CD4-positive, CD25-positive, alpha-beta regulatory T cell (primary cell): ENCODE measurements at regions not wholly inside any gene's neighbourhood (a gene's known extent, or its start where the extent isn't known, plus 50 kb on each side); places are given as distances from the start of the nearest gene placed in this dataset.
"Not testable (repeated sequence)": the region's sequence is repeated elsewhere in the genome, so short reads cannot be mapped to it uniquely, and the experiment has no call there.

Experiments used
- ATAC-seq, 2 donors: fragments of 150-1000 bp; cut with Tn5 transposase; one replicate each; pipeline ENCODE4 v1.10.0; 2021; ENCODE audit warnings: low read depth in 2 of 2, moderate number of reproducible peaks in 2 of 2, moderate library complexity in 1 of 2
- DNase-seq, 3 donors: peaks; one replicate each; pipeline versions ENCODE4 v3.0.0 to v3.0.0-alpha.2; 2012 to 2022; ENCODE audit warnings: mixed read lengths in 1 of 3
- H3K27ac ChIP-seq: one replicate; pipeline ENCODE4 v1.7.0; 2013; ENCODE audit warnings: mild to moderate bottlenecking, low read length; ENCODE audit not compliant: insufficient read depth, poor library complexity, severe bottlenecking
- H3K27me3 ChIP-seq: one replicate; pipeline ENCODE4 v1.7.0; 2013; ENCODE audit warnings: low read length; ENCODE audit not compliant: control insufficient read depth, insufficient read depth
- H3K36me3 ChIP-seq: one replicate; pipeline ENCODE4 v1.7.0; 2013; ENCODE audit warnings: mild to moderate bottlenecking, low read length, moderate library complexity; ENCODE audit not compliant: control insufficient read depth, insufficient read depth
- H3K4me1 ChIP-seq: 2 replicates; pipeline ENCODE4 v1.7.0; 2013; ENCODE audit warnings: mild to moderate bottlenecking, low read length; ENCODE audit not compliant: insufficient read depth, control insufficient read depth, poor library complexity, severe bottlenecking
- H3K4me3 ChIP-seq: one replicate; pipeline ENCODE4 v1.7.0; 2013; ENCODE audit warnings: low read depth, mild to moderate bottlenecking, low read length, moderate library complexity
- H3K9me3 ChIP-seq, 2 experiments: 1 replicate in 1 of 2; 2 replicates in 1 of 2; pipeline ENCODE4 v1.7.0; 2013; ENCODE audit warnings: low read length in 2 of 2, mild to moderate bottlenecking in 1 of 2, moderate library complexity in 1 of 2; ENCODE audit not compliant: control insufficient read depth in 2 of 2
- H3K27ac Mint-ChIP-seq, 3 donors: one replicate each; pipeline ENCODE4 v1.8.0; 2020 to 2022; ENCODE audit warnings: mild to moderate bottlenecking in 3 of 3, mixed read lengths in 3 of 3, moderate library complexity in 2 of 3
- H3K27me3 Mint-ChIP-seq: one replicate; pipeline ENCODE4 v1.8.0; 2022; ENCODE audit warnings: mild to moderate bottlenecking, mixed read lengths
- H3K36me3 Mint-ChIP-seq: one replicate; pipeline ENCODE4 v1.8.0; 2020; ENCODE audit warnings: mixed read lengths
- H3K4me1 Mint-ChIP-seq, 4 donors: one replicate each; pipeline ENCODE4 v1.8.0; 2020 to 2022; ENCODE audit warnings: mixed read lengths in 4 of 4, mild to moderate bottlenecking in 1 of 4
- H3K4me3 Mint-ChIP-seq, 4 donors: one replicate each; pipeline ENCODE4 v1.8.0; 2020 to 2022; ENCODE audit warnings: mild to moderate bottlenecking in 4 of 4, mixed read lengths in 4 of 4, moderate library complexity in 3 of 4
- H3K9me3 Mint-ChIP-seq, 7 donors: one replicate each; pipeline ENCODE4 v1.8.0; 2020 to 2022; ENCODE audit warnings: mixed read lengths in 7 of 7, mild to moderate bottlenecking in 3 of 7, moderate library complexity in 2 of 7

- peaks cover 5 to 11% of the 10 kb centered on the region in 2 experiments for H3K9me3 ChIP-seq
- Mint-ChIP-seq H3K9me3 (peaks cover 3 to 22% (median 8%) of the 10 kb centered on the region in 7 donors), H3K27ac (no peak overlapping the region), H3K36me3 (no peaks in the 10 kb centered on the region), H3K27me3 (no peaks in the 10 kb centered on the region), H3K4me3 (no peak overlapping the region), H3K4me1 (no peaks in the 10 kb centered on the region)
- H3K36me3 ChIP-seq = no peaks in the 10 kb centered on the region
- no peaks in the 10 kb centered on the region for H3K4me1 ChIP-seq
- DNase-seq (no peak), ATAC-seq (no peak)
- H3K27me3 ChIP-seq = no peaks in the 10 kb centered on the region
- H3K27ac ChIP-seq = no peak overlapping the region
- no peak overlapping the region for H3K4me3 ChIP-seq
These were observed 189.8 kb upstream of the DPYD start for GRCh38 chr1:98110674-98111073.

- DNase-seq, H3K4me3 ChIP-seq, H3K4me1 Mint-ChIP-seq, H3K36me3 Mint-ChIP-seq, H3K36me3 ChIP-seq, H3K4me1 ChIP-seq, H3K4me3 Mint-ChIP-seq, ATAC-seq, H3K27ac Mint-ChIP-seq, H3K27ac ChIP-seq, H3K27me3 ChIP-seq, H3K27me3 Mint-ChIP-seq: not testable (repeated sequence)
- peaks cover 3 to 22% (median 8%) of the 10 kb centered on the region in 7 donors for H3K9me3 Mint-ChIP-seq
- peaks cover 5 to 11% of the 10 kb centered on the region in 2 experiments for H3K9me3 ChIP-seq
These were observed 187.5 kb upstream of the DPYD start for GRCh38 chr1:98108378-98108777.

GRCh38 chr1:98107256-98107655 lies 186.4 kb upstream of the DPYD start:
- ATAC-seq (no peak), DNase-seq (no peak)
- H3K4me3 ChIP-seq = no peak overlapping the region
- Mint-ChIP-seq H3K9me3 (peaks cover 3 to 22% (median 8%) of the 10 kb centered on the region in 7 donors), H3K36me3 (no peaks in the 10 kb centered on the region), H3K27me3 (no peaks in the 10 kb centered on the region), H3K4me1 (no peaks in the 10 kb centered on the region), H3K4me3 (no peak overlapping the region), H3K27ac (no peak overlapping the region)
- H3K27me3 ChIP-seq = no peaks in the 10 kb centered on the region
- no peaks in the 10 kb centered on the region for H3K36me3 ChIP-seq
- H3K9me3 ChIP-seq = peaks cover 5 to 11% of the 10 kb centered on the region in 2 experiments
- H3K27ac ChIP-seq = no peak overlapping the region
- no peaks in the 10 kb centered on the region for H3K4me1 ChIP-seq

- Mint-ChIP-seq H3K27me3 (no peaks in the 10 kb centered on the region), H3K27ac (no peak overlapping the region), H3K4me3 (no peak overlapping the region), H3K36me3 (no peaks in the 10 kb centered on the region), H3K9me3 (peaks cover 3 to 22% (median 8%) of the 10 kb centered on the region in 7 donors), H3K4me1 (no peaks in the 10 kb centered on the region)
- Histone ChIP-seq H3K27me3 (no peaks in the 10 kb centered on the region), H3K27ac (no peak overlapping the region), H3K4me3 (no peak overlapping the region), H3K4me1 (no peaks in the 10 kb centered on the region), H3K9me3 (peaks cover 5 to 11% of the 10 kb centered on the region in 2 experiments), H3K36me3 (no peaks in the 10 kb centered on the region)
- ATAC-seq = no peak
- no peak for DNase-seq
These were observed 183.5 kb upstream of the DPYD start for GRCh38 chr1:98104289-98104688.

- Histone ChIP-seq H3K27ac (no peak overlapping the region), H3K36me3 (no peaks in the 10 kb centered on the region), H3K4me1 (no peaks in the 10 kb centered on the region), H3K4me3 (no peak overlapping the region), H3K27me3 (no peaks in the 10 kb centered on the region), H3K9me3 (peaks cover 5 to 11% of the 10 kb centered on the region in 2 experiments)
- no peaks in the 10 kb centered on the region for H3K4me1 Mint-ChIP-seq
- H3K36me3 Mint-ChIP-seq = no peaks in the 10 kb centered on the region
- no peak overlapping the region for H3K4me3 Mint-ChIP-seq
- no peak for DNase-seq
- H3K27me3 Mint-ChIP-seq = no peaks in the 10 kb centered on the region
- no peak for ATAC-seq
- peaks cover 3 to 22% (median 8%) of the 10 kb centered on the region in 7 donors for H3K9me3 Mint-ChIP-seq
- H3K27ac Mint-ChIP-seq = no peak overlapping the region
These were observed 182.9 kb upstream of the DPYD start for GRCh38 chr1:98103617-98104285.

GRCh38 chr1:98102345-98103030 lies 181.7 kb upstream of the DPYD start:
- H3K4me3 Mint-ChIP-seq = no peak overlapping the region
- H3K27me3 ChIP-seq = no peaks in the 10 kb centered on the region
- peaks cover 5 to 7% of the 10 kb centered on the region in 2 experiments for H3K9me3 ChIP-seq
- H3K4me1 ChIP-seq = no peaks in the 10 kb centered on the region
- H3K27ac Mint-ChIP-seq = no peak overlapping the region
- H3K36me3 ChIP-seq = no peaks in the 10 kb centered on the region
- peaks cover 0 to 12% (median 6%) of the 10 kb centered on the region in 7 donors for H3K9me3 Mint-ChIP-seq
- no peaks in the 10 kb centered on the region for H3K36me3 Mint-ChIP-seq
- no peaks in the 10 kb centered on the region for H3K27me3 Mint-ChIP-seq
- no peaks in the 10 kb centered on the region for H3K4me1 Mint-ChIP-seq
- ATAC-seq (no peak), DNase-seq (no peak)
- H3K4me3 ChIP-seq = no peak overlapping the region
- no peak overlapping the region for H3K27ac ChIP-seq

- H3K36me3 ChIP-seq = no peaks in the 10 kb centered on the region
- no peak overlapping the region for H3K4me3 ChIP-seq
- no peak overlapping the region for H3K27ac ChIP-seq
- Mint-ChIP-seq H3K36me3 (no peaks in the 10 kb centered on the region), H3K27ac (no peak overlapping the region), H3K4me3 (no peak overlapping the region), H3K27me3 (no peaks in the 10 kb centered on the region), H3K9me3 (peaks cover 0 to 9% (median 1%) of the 10 kb centered on the region in 7 donors), H3K4me1 (no peaks in the 10 kb centered on the region)
- H3K9me3 ChIP-seq = no peaks in the 10 kb centered on the region
- DNase-seq (no peak), ATAC-seq (no peak)
- no peaks in the 10 kb centered on the region for H3K27me3 ChIP-seq
- no peaks in the 10 kb centered on the region for H3K4me1 ChIP-seq
These were observed 180.5 kb upstream of the DPYD start for GRCh38 chr1:98101364-98101763.

GRCh38 chr1:98099501-98099900 lies 178.7 kb upstream of the DPYD start:
- DNase-seq (no peak), ATAC-seq (no peak)
- peaks cover 0 to 7% (median 0%) of the 10 kb centered on the region in 7 donors for H3K9me3 Mint-ChIP-seq
- no peaks in the 10 kb centered on the region for H3K27me3 Mint-ChIP-seq
- Histone ChIP-seq H3K27me3 (no peaks in the 10 kb centered on the region), H3K4me1 (no peaks in the 10 kb centered on the region), H3K4me3 (no peak overlapping the region), H3K36me3 (no peaks in the 10 kb centered on the region), H3K9me3 (no peaks in the 10 kb centered on the region), H3K27ac (no peak overlapping the region)
- H3K27ac Mint-ChIP-seq = no peak overlapping the region
- no peaks in the 10 kb centered on the region for H3K36me3 Mint-ChIP-seq
- no peaks in the 10 kb centered on the region for H3K4me1 Mint-ChIP-seq
- H3K4me3 Mint-ChIP-seq = no peak overlapping the region
